ENCODE measurements at regions not wholly inside any gene's neighbourhood (a gene's known extent, or its start where the extent isn't known, plus 50 kb on each side); places are given as distances from the start of the nearest gene placed in this dataset.
A peak's percentile ranks its signal among the peaks of the same experiment; 100 is the strongest.
"Not testable (repeated sequence)": the region's sequence is repeated elsewhere in the genome, so short reads cannot be mapped to it uniquely, and the experiment has no call there.

DNA sequence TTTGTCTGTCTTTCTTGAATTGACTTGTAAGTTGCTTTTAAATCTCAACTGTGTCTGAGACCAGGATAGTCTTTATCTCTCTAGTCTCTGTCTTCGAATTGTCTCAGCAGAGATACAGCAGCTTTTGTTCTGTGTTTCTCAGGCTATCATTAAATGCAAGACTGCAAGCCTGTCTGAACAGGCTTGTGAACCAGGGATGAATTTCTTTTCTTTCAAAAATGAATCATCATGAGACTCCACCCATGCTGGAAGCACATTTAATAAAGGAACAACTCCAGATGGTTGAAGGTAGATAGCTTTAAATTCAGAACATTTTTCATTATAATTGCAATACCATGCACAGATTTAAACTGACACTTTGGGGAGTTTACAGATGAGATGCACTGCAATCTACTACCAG is 155.9 kb downstream of the SEC23IP start:
- no peak for DNase-seq

GRCh38 chr10:120051671-120052070 is 159.1 kb downstream of the SEC23IP start:
- DNase-seq, result no peak

GRCh38 chr10:120052964-120053702 is 160.6 kb downstream of the SEC23IP start:
- DNase-seq, result no peak

- not testable (repeated sequence) for DNase-seq
Observed at GRCh38 chr10:120059790-120060189, 167.3 kb downstream of the SEC23IP start.

- DNase-seq, result no peak
Observed at GRCh38 chr10:120067427-120067826, 174.9 kb downstream of the SEC23IP start.

DNA sequence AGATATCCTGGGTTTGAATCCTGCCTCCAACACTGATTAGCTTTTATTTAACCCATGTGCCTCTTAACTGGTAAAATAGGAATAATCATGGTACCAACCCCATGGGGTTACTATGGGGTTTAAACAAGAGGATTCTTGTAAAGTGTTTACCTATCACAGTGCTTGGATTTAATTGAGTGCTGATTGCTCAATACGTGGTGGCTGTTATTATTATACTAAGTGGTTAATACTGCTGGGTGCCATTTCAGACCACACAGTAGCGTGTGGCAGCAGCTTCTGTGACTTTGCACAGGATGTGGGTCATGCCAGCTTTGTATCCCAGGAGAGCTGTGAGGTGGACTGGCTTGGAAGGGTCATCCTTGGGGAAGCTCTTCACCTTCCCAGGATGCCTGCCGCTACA is 177.2 kb downstream of the SEC23IP start:
- no peak for DNase-seq

- no peak for DNase-seq
Observed at GRCh38 chr10:120075349-120075748, 182.8 kb downstream of the SEC23IP start.

- no peak for DNase-seq
Observed at GRCh38 chr10:120076996-120077706, 184.6 kb downstream of the SEC23IP start.

DNA sequence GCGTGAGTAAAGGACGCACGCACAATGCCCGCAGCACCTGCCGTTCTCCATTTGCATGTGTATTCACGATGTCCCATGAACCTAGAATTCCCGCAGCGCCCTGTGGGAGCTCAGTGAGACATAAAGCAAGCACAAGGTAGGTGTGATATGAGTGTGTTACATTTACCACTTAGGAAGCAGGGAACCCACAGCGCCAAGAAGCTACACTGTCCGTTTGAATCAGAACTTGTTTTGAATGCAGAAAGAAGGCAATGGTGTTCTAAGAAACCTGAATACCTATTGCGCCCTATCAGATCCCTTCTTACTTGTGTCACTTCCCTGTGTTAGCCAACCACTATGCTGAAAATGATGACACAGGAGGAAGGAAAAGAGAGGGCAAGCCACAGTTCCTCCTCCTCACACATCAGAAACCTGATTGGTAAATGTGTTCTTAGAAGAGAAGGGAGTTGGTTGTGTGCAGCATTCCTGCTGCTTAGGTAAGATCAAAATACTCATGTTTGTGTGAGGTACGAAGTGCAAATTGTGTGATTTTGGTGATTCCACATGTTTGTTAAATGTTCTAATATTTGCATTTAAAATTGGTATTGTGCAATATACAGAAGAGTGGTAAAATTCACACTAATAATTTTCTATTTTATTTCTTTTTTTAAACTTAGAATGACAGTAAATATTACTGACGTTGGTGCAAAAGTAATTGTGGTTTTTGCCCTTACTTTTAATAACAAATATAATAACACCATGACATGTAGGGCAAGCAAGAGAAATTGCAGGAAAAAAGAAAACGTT is 185.4 kb downstream of the SEC23IP start:
- no peak for DNase-seq

DNA sequence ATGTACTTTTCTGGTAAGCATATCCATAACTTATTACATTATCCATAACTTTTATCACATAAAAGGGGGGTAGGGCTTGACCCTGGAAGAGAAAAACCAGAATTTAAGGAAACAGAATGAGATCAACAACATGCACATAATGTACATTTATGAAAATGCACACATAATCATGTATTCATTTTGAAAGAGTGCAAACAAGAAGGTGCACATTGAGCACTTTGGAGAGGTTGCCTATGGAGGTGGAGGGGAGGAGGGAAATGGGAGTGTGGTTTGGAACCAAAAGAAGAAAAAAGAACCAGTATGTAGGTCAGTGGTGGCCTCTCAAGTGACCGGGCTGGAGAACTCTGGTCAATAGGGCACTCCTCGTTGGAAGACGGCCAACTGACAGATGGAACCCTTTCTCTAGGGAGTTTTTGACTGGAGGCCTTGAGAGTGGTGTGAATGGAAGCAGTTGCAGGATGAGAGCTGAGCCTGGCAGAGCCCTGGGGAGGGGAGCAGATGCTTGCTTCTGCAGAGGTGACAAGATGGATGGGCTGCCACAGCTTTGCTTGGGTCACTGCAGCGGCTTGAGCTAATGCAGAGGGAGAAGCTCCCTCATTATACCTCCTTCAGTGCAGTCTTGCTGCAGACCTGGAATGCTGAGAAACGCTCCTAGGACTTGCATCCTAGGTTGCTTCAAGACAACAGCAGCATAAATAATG is 192.7 kb downstream of the SEC23IP start:
- DNase-seq, result no peak

- no peak for DNase-seq
Observed at GRCh38 chr10:120086066-120086465, 193.5 kb downstream of the SEC23IP start.

GRCh38 chr10:120087109-120087508 is 194.6 kb downstream of the SEC23IP start:
- DNase-seq, result no peak

DNA sequence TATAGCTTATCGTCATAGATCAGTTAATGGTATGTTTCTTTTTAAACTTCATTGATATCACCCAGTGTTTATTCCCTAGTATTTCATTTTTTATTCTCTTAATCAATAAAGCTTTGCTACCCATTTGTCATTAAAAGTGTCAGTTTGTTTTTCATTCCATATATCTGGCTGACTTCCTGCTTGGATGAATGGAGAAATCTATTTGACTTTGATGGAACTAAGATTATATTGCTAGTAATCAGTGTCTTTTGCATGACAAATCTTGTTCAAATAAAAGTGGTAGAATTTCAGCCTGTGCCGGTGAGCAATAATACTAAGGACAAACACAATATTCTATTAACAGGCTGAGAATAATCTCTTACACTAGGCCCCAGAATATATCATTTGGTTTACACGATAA is 203.3 kb downstream of the SEC23IP start:
- DNase-seq, result no peak

DNA sequence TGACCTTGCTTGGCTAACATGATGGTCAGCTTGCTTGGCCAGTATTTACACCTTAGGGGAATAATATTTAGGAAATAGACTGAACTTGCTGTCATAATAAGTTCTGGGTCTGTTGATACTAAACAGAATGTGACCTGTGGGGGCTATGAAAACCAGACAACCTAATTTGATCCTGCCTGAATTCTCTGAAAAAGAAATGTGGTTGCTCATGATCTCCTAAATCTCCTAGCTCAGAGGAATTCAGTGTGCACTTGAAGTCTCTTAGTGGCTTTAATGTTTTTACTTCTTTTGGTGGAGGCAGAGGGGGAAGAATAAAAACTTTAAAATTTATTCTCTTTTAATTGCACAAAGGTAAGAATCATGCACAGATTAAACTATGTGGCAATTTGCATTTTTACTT is 205.2 kb downstream of the SEC23IP start:
- DNase-seq, result no peak

DNA sequence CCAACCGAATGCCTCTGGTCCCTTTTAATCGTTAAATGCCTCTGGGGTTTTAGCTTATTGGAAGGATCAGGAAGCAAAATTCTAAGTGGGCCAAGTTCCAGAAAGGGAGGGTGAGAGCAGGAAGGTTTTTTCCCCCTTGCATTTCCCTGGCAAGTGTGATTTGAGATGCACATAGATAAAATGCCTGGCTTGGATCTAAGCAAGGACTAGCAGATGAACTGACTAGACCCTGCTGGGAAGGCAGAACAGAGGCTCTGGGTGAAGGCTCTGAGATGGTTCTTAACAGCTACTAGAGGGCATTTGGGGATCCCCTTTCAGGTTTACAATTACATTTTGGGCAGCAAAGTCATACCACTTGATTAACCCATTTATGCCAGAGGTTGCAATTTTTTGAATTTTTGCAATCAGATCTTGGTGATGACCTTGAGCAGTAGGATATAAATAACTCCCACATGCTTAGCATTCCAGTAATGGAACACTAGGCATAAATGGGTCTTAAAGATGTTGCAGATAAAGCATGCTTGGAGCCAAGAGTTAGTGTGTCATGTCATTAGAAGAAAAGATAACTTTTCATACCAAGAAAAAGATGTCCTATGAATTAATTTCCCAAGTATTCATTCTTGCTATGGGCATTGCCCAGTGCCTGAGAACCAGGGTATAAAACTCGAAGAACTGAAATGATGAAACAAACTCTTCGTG is 205.9 kb downstream of the SEC23IP start:
- peak; percentile 28 for DNase-seq

- DNase-seq, result no peak
Observed at GRCh38 chr10:120103738-120104560, 211.4 kb downstream of the SEC23IP start.

- DNase-seq, result no peak
Observed at GRCh38 chr10:120105001-120105400, 212.5 kb downstream of the SEC23IP start.

DNA sequence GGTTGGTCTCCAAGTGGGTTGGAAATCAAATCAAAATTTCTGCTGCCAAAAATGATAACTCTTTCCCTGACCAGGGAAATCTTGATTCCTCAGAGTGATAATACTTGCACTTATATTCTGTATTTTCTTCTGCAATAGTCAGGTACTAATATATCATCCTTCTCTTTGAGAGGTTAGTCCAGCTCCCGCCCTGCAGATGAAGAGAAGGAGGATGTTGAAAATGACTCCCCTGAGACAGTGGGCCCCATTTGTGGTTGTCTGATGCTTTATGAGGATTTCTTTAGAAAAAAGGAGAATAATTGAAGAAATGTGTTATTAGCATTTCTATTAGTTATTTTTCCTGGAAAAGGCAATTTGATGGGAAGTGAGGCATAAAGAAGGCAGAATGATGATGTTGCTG is 213.0 kb downstream of the SEC23IP start:
- DNase-seq, result no peak

GRCh38 chr10:120108916-120109315 is 216.4 kb downstream of the SEC23IP start:
- DNase-seq, result no peak

DNA sequence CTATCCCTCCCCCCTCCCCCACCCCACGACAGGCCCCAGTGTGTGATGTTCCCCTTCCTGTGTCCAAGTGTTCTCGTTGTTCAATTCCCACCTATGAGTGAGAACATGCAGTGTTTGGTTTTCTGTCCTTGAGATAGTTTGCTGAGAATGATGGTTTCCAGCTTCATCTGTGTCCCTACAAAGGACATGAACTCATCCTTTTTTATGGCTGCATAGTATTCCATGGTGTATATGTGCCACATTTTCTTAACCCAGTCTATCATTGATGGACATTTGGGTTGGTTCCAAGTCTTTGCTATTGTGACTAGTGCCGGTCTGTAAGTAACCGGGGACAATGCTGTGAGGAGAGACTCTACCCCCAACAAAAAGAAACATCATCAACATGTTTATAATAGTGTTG is 217.2 kb downstream of the SEC23IP start:
- not testable (repeated sequence) for DNase-seq

DNA sequence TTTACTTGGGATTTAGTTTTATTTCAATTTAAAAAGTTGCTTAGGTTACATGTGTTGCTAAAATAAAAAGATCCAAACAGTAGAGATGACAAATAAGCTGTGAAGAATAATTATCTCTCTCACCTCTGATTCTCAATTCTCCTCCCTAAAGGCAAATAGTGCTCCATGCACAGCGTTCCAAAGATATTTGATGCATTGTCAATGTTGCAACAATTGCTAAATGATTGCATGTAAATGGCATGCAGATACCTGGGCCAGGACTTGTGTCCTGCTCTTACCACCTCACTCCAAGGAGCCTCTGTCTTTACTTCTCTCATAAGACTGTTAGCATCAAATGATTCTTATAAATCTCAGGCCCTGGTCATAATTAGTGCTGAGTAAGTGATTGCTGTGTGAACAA is 217.7 kb downstream of the SEC23IP start:
- no peak for DNase-seq
